ENCODE measurements at regions not wholly inside any gene's neighbourhood (a gene's known extent, or its start where the extent isn't known, plus 50 kb on each side); places are given as distances from the start of the nearest gene placed in this dataset.

- TF ChIP-seq, protein P1, sequence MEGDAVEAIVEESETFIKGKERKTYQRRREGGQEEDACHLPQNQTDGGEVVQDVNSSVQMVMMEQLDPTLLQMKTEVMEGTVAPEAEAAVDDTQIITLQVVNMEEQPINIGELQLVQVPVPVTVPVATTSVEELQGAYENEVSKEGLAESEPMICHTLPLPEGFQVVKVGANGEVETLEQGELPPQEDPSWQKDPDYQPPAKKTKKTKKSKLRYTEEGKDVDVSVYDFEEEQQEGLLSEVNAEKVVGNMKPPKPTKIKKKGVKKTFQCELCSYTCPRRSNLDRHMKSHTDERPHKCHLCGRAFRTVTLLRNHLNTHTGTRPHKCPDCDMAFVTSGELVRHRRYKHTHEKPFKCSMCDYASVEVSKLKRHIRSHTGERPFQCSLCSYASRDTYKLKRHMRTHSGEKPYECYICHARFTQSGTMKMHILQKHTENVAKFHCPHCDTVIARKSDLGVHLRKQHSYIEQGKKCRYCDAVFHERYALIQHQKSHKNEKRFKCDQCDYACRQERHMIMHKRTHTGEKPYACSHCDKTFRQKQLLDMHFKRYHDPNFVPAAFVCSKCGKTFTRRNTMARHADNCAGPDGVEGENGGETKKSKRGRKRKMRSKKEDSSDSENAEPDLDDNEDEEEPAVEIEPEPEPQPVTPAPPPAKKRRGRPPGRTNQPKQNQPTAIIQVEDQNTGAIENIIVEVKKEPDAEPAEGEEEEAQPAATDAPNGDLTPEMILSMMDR (conservative IDR thresholded peaks at IDR 0.05 in 1 of 2, IDR thresholded peaks at IDR 0.05 in 1 of 2; ENCODE audit: low read depth in 1 of 2, low read length in 2 of 2): no peak
- TF ChIP-seq EZH2 (IDR thresholded peaks at IDR 0.05; ENCODE audit: low read length, missing control alignments): no peak
Observed at GRCh38 chr7:110373416-110373815, 717.5 kb upstream of the LRRN3 start.

Data from fibroblast of lung (primary cell).